Mesothelial cell of epicardium (in vitro differentiated cells): ENCODE measurements at regions not wholly inside any gene's neighbourhood (a gene's known extent, or its start where the extent isn't known, plus 50 kb on each side); places are given as distances from the start of the nearest gene placed in this dataset.
"Not testable (repeated sequence)": the region's sequence is repeated elsewhere in the genome, so short reads cannot be mapped to it uniquely, and the experiment has no call there.

ENCODE experiments used
- DNase-seq, 2 experiments: peaks; one replicate each; pipeline ENCODE4 v3.0.0; 2021; ENCODE audit warnings: low spot score in 2 of 2; ENCODE audit not compliant: unreplicated experiment in 2 of 2
- H3K27ac Mint-ChIP-seq: 2 replicates; pipeline ENCODE4 v1.8.0; 2021; ENCODE audit warnings: mixed read lengths
- H3K27me3 Mint-ChIP-seq: 2 replicates; pipeline ENCODE4 v1.8.0; 2021; ENCODE audit warnings: low read depth, mixed read lengths
- H3K36me3 Mint-ChIP-seq: 2 replicates; pipeline ENCODE4 v1.8.0; 2021; ENCODE audit warnings: mixed read lengths
- H3K4me1 Mint-ChIP-seq: 2 replicates; pipeline ENCODE4 v1.8.0; 2021; ENCODE audit warnings: mixed read lengths
- H3K4me3 Mint-ChIP-seq: 2 replicates; pipeline ENCODE4 v1.8.0; 2021; ENCODE audit warnings: mild to moderate bottlenecking, moderate library complexity, mixed read lengths
- H3K9me3 Mint-ChIP-seq: 2 replicates; pipeline ENCODE4 v1.8.0; 2021; ENCODE audit warnings: mixed read lengths
- TF ChIP-seq, protein P1 (sequence below): fragments of 200-600 bp; sonication (generic); IDR thresholded peaks from one replicate; pipeline ENCODE4 v1.5.0; 2021; ENCODE audit warnings: antibody characterized with exemption; ENCODE audit not compliant: unreplicated experiment

GRCh38 chrX:112424166-112424565 lies 255.6 kb downstream of the LHFPL1 start:
- DNase-seq, result no peak
- no peaks in the 10 kb centered on the region for H3K36me3 Mint-ChIP-seq
- H3K27me3 Mint-ChIP-seq, result no peaks in the 10 kb centered on the region
- TF ChIP-seq, protein P1, sequence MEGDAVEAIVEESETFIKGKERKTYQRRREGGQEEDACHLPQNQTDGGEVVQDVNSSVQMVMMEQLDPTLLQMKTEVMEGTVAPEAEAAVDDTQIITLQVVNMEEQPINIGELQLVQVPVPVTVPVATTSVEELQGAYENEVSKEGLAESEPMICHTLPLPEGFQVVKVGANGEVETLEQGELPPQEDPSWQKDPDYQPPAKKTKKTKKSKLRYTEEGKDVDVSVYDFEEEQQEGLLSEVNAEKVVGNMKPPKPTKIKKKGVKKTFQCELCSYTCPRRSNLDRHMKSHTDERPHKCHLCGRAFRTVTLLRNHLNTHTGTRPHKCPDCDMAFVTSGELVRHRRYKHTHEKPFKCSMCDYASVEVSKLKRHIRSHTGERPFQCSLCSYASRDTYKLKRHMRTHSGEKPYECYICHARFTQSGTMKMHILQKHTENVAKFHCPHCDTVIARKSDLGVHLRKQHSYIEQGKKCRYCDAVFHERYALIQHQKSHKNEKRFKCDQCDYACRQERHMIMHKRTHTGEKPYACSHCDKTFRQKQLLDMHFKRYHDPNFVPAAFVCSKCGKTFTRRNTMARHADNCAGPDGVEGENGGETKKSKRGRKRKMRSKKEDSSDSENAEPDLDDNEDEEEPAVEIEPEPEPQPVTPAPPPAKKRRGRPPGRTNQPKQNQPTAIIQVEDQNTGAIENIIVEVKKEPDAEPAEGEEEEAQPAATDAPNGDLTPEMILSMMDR, result no peak
- H3K4me3 Mint-ChIP-seq, result no peak overlapping the region
- H3K9me3 Mint-ChIP-seq, result no peaks in the 10 kb centered on the region
- H3K4me1 Mint-ChIP-seq, result no peaks in the 10 kb centered on the region
- no peak overlapping the region for H3K27ac Mint-ChIP-seq

DNA sequence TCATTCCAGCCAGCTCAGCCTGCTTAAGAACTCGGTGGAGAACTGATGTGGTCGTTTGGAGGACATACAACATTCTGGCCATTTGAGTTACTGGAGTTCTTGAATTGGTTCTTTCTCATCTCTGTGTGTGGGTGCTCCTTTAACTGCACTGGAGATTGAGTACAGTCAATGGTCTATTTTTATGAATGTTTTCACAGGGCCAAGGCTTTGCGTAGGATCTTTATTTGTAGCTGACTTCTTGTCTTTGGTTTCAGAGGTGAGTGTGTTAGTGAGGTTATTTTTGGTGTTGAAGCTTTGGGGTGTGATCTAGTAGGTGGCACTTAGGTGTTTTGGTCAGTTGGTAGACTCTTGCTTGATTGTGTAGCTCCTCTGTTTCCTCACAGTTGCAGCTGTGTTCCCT lies 288.4 kb downstream of the LHFPL1 start:
- no peak overlapping the region for H3K4me3 Mint-ChIP-seq
- H3K36me3 Mint-ChIP-seq, result no peaks in the 10 kb centered on the region
- no peaks in the 10 kb centered on the region for H3K4me1 Mint-ChIP-seq
- DNase-seq, result no peak
- TF ChIP-seq, protein P1, result no peak
- peaks cover 6% of the 10 kb centered on the region for H3K9me3 Mint-ChIP-seq
- H3K27ac Mint-ChIP-seq, result no peak overlapping the region
- peaks cover 2% of the 10 kb centered on the region for H3K27me3 Mint-ChIP-seq

GRCh38 chrX:112381649-112382298 lies 298.0 kb downstream of the LHFPL1 start:
- H3K36me3 Mint-ChIP-seq, H3K4me1 Mint-ChIP-seq, H3K9me3 Mint-ChIP-seq, H3K27me3 Mint-ChIP-seq, H3K4me3 Mint-ChIP-seq, DNase-seq, H3K27ac Mint-ChIP-seq: not testable (repeated sequence)

- TF ChIP-seq, protein P1, result no peak
- DNase-seq, result no peak
- H3K36me3 Mint-ChIP-seq, result no peaks in the 10 kb centered on the region
- no peaks in the 10 kb centered on the region for H3K4me1 Mint-ChIP-seq
- no peaks in the 10 kb centered on the region for H3K27me3 Mint-ChIP-seq
- no peaks in the 10 kb centered on the region for H3K9me3 Mint-ChIP-seq
- no peak overlapping the region for H3K4me3 Mint-ChIP-seq
- no peak overlapping the region for H3K27ac Mint-ChIP-seq
These were observed 298.1 kb upstream of the TRPC5 start for GRCh38 chrX:112380541-112381278.

- no peaks in the 10 kb centered on the region for H3K4me1 Mint-ChIP-seq
- H3K36me3 Mint-ChIP-seq, result no peaks in the 10 kb centered on the region
- TF ChIP-seq, protein P1, result no peak
- H3K9me3 Mint-ChIP-seq, result no peaks in the 10 kb centered on the region
- H3K4me3 Mint-ChIP-seq, result no peak overlapping the region
- H3K27ac Mint-ChIP-seq, result no peak overlapping the region
- DNase-seq, result no peak
- H3K27me3 Mint-ChIP-seq, result peaks cover under 1% of the 10 kb centered on the region
These were observed 294.9 kb upstream of the TRPC5 start for GRCh38 chrX:112377481-112377880.

DNA sequence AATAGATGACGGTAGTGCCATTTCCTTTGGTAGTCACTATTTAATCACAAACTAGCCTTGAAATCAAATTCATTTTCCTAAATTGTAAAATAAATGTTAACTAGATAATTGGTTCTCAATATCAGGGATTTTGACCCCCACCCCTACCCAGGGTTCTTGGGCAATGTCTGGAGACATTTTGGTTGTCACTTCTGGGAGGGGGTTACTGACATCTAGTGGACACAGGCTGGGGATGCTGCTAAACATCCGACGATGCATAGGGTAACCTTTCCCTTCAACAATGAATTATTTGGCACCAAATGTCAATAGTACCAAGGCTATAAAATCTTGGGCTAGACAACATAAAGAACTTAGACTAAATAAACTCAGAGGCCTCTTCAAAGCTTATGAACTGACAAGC lies 285.8 kb upstream of the TRPC5 start:
- no peaks in the 10 kb centered on the region for H3K9me3 Mint-ChIP-seq

More for the DNA sequence above, 285.8 kb upstream of the TRPC5 start:
- TF ChIP-seq, protein P1, result no peak
- Mint-ChIP-seq H3K27me3 (peaks cover 19% of the 10 kb centered on the region), H3K27ac (no peak overlapping the region), H3K4me1 (no peaks in the 10 kb centered on the region), H3K36me3 (no peaks in the 10 kb centered on the region), H3K4me3 (no peak overlapping the region)
- no peak for DNase-seq
